Hepatic stellate cell (primary cell): ENCODE measurements at regions not wholly inside any gene's neighbourhood (a gene's known extent, or its start where the extent isn't known, plus 50 kb on each side); places are given as distances from the start of the nearest gene placed in this dataset.
"Not testable (repeated sequence)": the region's sequence is repeated elsewhere in the genome, so short reads cannot be mapped to it uniquely, and the experiment has no call there.

ENCODE experiments used
- DNase-seq: peaks from one replicate; pipeline ENCODE4 v3.0.0; 2011; ENCODE audit warnings: low spot score

DNA sequence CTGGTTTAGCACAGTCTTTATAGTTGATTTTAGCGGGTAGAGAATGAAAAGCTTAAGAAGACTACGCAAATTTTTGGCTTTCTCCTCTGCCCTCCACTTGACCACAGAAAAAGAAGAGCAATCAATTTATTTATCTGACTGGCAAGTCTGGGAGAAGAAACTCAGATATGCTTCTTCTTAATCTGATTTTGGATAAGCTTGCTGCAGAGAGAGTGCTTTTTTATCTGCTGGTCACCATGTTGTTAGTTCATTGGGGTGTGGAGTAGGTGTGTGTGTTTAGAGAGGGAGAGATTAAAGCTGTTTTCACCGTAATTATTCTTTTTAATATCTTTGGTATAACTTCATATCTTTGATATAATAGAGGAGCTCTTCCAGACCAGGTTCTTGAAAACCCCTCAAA is 471.4 kb upstream of the SLC10A2 start:
- no peak for DNase-seq

DNA sequence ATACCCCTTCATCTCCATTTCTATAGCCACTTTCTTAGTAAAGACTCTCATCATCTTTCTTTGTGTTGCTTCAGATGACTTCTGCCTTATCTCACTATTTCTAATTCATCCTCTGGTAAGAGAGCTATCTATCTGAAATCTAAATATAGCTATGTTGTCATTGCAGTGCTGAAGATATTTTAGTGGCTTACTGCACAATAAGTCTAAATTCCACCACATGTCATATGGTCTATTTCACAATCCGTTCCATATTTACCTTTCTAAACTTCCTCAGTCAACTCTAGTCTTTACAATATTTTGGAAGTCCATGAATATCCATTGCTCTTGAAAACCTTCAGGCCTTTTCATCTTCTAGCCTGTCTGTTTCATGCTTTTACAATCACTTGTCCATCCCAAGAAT is 465.1 kb upstream of the SLC10A2 start:
- DNase-seq, result no peak

DNA sequence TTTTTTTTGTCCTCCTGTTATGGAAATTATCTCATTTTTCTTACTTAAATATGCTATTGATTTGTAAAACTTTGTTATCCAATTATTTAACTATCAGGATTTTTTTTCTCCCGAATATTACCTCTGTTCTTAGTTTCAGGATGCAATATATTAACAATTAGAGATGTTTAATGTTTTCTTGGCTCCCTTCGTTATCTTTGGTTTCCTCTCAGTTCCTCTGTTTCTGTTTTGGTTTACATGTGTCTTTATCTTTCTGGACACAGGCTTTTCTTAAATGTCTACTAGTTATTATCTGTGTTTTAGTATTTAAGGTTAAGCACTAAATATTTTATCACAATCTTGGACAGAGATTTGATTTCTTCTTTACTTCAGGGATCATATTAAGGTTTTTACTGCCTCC is 462.2 kb upstream of the SLC10A2 start:
- no peak for DNase-seq

DNA sequence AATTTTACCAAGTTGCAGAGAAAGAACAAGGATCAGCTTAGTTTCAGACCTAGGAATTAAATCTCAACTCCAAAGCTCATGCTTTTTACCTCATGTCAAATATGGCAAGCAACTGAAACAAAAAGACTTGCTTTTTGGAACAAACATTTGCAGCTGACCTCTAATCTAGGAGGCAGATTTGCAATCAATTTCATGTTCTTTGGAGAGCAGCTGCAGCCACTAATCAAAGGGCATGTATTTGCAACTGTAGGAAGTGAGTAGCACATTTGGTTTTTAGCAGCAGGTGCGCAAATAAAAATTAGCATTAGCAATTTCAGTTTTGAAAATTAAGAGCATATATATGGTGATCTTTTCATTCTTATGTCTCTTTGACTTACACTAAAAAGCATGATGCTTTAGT is 459.3 kb upstream of the SLC10A2 start:
- no peak for DNase-seq

DNA sequence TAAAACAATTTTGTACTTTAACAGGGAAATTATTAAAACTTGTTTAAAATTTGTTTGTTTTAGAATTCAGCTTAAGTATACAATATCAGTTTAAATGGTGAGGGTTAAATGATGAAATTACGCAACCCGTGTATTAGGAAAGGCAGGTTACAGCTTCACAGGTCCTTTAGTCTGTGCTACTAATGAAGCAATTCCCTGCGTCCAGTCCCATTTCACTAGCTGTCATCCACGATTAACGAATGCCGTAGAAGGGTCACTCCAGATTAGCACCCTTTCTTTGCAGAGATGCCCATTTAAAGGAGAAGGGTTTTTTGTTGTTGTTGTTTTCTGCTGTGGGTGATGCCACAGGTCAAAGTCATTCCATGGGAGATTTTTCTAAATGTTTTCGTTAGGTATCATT is 457.6 kb upstream of the SLC10A2 start:
- no peak for DNase-seq

DNA sequence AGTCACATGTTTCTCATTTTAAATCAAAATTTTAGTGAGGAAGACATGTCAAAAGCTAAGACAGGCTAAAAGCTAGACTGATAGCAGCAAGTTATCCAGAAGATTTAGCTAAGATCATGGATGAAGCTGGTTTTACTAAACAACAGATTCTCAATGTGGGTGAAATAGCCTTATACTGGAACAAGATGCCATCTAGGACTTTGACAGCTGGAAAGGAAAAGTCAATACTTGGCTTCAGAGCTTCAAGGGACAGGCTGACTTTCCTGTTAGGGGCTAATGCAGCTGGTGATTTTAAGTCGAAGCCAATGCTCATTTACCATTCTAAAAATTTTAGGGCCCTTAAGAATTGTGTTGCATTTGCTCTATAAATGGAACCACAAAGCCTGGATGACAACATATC is 455.3 kb upstream of the SLC10A2 start:
- no peak for DNase-seq

DNA sequence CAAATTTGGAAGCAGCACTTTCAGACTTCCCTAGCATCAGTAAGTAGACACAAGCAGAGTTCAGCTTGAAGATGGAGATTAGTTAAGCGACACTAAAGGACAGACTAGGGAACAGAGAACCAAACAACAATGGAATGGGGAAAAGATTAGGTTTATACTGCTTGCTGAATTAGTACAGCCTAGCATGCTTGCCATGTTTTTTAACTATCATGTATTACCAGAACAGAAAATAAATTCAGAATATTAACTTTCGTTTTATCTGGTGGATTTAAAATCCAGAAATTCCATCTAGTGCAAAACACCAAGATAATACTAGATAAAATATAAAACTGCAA is 451.5 kb upstream of the SLC10A2 start:
- DNase-seq, result no peak

DNA sequence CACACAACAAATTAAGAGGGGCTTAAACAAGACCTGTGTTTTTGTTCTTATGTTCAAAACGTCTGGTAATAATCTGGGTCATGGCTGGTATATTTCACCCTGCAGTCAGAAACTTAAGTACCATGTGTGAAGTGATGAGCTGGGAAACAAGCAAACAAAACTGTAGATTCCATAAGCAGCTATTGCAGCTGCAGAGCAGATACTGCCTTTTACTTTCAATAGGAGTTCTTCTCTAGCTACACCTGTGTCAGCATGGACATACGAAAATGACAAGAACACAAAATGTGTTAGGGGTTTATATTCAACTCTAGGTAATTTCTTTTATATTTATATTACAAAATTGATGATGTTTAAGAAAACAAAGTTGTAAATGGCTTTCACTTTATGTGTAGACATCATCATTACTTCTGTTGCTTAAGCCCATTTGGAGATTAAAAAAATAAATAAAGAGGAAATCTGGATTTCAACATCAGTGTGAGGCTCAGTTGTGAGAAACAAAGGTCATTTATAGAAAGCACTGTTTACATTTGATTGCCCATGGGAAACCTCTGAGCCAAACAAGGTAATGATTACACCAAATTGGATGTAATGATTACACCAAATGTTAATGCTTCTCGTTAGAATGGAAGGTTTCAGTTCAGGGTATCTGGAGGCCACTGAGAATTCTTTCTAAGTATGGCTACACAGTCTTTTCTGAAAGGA is 451.0 kb upstream of the SLC10A2 start:
- no peak for DNase-seq

DNA sequence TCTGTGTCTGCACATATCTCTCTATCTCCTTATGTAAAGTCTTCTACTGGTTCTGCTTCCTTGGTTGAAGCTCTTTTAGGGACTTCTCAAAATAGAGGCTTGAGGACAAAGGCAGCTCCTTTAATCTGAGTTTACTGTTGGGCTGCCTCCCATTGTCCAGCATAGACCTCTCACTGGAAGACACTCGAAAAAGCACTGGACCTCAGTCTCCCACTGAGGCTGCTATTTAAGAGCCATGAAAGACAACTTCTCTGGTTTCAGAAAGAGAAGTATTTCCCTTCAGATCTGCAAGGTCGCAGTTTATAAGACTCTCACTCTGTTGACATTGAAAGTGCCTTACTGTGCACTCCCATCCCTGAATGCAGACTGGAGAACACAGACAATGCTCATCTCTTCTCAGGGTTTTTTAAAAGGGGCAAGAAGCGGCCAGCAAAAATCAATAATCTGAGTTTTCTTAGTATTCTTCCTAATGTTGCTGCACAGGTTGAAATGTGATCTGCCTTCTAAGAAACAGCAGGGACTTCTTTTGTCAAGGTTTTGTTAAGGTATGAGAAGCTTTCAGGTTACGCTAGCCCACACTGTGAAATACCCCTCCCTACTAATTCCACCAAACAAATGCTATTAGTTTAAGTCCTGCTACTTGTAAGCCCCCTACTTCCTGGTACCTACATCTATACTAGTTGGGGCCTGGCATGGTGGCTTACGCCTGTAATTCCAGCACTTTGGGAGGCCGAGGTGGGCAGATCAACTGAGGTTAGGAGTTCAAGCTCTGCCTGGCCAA is 450.0 kb upstream of the SLC10A2 start:
- DNase-seq, result no peak

DNA sequence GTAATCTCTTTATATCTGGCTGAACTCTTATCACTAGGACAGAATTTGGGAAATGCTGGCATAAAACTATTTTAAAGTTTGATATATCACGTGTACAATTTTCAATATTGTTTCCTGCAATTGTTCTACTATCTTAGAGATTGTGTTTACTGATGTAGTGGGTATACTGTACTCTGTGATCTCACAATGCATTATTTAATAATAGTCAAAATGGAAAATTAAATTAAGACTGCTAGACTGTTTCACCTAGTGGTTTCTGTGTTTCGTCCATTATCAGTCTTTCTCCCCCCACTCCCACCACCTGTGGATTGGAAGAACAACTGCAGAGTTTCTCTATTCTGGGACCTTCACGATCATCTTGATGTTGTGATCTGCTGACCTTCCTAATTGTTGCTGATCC is 449.2 kb upstream of the SLC10A2 start:
- DNase-seq, result no peak

DNA sequence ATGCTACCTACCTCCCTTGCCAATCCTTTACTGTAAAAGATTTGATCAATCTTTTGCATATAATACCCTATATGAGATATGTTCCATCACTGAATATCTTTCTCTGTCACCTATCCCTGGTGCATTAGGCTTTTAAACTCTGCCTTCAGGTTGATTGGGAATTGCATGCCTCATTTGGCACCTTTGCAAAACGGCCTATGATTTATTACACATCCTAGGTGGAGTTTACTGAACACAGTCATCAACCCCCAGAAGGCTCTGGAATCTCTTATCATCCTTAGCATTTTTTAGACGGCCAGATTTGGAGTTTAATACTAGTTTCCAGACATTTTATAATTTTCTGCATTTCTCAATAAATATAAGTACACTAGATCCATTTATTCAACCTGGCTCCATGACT is 448.4 kb upstream of the SLC10A2 start:
- no peak for DNase-seq

DNA sequence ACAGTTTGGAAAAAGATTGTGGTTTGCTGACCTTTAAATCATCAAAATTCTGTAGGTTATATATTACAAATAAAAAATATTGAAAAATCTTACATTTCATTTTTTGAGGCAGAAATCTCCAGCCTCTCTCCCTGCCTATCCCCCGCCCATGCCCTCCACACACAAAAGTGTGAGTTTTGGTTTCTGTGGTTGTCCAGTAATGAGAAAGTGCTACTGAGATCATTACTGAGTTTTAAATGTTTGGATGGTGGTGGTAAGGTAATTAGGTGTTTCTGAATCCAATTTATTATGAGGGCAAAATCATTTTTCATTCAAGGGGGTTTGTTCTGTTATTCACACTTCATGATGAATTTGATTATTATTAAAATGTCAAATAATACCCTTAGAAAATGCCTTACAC is 448.0 kb upstream of the SLC10A2 start:
- no peak for DNase-seq

DNA sequence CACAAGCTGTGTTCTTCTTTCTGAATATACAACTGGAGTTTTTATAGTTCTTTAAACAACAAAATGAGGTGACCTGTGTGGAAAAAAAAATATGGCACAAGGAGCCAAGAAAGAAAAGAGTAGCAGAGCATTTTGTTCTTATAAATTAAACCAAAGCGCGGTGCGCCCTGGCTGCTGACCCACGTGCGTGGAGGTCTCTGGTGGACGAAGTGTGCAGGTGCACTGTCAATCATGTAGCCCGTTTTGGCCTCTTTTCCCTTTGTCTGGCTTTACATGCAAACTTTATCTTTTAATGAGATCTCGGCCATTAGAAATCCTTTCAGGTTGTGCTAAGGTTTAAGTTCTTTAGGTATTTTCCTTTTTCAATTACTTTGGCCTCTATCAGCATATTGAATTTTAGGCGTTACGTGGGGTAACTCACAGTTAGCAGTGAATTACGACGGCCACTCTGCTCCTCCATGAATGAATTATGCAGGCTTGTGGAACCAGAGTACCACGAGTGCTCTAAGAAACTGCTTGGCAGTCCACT is 443.9 kb upstream of the SLC10A2 start:
- no peak for DNase-seq

DNA sequence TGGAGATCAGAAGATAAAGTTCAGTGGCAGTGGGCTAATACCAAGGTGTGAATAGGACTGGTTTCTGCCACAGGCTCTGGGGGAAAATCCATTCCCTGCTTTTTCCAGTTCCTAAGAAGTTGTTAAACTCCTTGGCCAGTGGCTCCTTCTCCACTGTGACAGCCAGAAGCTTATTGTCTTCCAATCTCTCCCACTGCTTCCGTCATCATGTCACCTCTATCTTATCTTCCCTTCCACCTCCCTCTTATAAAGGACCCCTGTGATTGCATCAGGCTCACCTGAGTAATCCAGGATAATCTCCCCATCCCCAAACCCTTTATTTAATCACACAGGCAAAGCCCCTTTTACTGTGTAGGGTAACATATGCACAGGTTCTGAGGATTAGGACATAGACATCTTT is 431.2 kb upstream of the SLC10A2 start:
- DNase-seq, result no peak

DNA sequence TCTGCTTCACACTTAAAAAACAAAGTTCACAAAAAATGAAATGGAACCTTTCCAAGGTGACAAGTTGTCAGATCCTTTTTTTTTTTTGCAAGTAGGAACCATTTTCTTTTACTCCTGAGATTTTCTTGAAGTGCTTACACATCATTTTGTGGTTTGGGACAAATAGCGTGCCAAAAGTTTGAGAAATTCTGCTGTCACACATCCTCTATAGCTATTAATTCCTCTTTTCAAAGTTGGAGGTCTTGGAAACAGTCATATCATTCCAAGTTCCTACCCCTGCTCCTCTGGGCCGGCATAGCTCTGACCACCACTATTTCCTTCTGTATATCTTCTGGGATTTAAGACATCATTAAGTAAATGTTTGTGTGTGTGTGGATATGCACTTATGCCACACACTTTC is 421.6 kb upstream of the SLC10A2 start:
- no peak for DNase-seq

DNA sequence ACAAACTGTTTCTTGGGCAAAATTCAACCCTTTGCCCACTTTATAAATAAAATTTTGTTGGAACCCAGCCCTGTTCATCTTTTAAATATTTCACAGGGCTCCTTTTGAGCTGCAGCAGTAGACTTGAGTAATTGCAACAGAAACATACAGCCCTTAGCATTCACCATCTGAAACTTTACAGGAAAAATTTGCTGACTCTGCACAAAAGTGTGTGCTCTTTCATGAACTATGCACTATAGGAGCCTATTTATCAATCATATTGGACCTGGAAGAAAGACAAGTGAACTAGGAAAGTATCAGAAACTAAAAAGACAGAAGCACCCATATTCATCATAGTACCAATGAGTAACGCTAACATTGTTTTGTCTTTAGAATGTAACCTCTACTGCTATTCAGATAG is 406.9 kb upstream of the SLC10A2 start:
- no peak for DNase-seq

DNA sequence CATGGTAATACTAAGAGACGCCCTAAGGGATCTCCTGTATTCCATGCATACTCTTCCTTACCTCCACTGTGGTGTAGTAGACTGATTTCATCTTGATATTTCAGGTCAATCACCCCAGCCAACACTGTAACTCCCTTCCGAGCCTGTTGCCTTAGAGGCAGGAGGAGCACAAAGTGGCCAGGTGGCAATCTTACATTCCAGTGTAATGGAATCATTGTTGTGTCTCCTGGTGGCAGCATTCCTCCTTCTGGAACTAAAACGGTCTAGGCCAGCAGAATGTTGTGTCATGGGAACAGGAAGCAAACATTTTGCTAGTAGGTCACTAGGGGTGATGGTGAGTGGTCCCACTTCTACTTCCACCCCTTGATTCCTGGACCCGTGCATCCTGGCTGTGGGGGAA is 405.7 kb upstream of the SLC10A2 start:
- no peak for DNase-seq

DNA sequence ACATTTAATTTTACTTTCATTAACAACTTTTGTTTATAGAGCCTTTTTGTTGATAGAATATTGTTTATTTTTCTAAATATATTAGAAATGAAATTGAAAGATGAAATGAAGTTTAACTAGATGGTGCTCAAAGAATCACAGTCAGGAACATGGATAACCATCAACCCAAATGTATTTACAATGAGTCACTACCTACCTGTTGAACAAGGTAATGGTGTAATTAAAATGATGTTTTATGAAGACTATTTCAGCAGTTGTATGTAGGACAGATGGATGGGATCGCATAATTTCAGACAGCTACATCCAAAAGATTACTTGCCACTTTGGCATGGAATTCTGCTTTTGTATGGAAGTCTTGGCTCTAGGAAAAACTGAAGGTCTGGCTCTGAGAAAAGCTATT is 403.6 kb upstream of the SLC10A2 start:
- DNase-seq, result no peak

DNA sequence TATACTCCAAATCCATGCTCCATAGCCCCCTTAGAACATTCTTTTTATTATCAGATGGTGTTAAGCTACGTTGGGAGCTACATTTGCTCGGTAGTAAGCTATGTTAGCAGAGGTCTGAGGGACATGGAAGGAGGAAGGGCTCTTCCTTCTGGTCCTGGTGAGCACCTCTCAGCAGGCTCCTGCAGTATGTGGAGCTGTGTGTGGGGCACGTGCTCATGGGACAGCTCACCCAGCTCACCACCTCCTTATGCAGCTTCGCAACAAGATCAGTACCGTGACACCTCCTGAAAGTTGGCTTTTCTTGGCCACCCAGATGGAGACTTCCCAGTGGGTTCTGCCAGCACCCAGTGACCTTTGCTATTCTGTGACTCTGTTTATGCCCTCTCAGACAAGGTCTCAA is 400.5 kb upstream of the SLC10A2 start:
- DNase-seq, result no peak

DNA sequence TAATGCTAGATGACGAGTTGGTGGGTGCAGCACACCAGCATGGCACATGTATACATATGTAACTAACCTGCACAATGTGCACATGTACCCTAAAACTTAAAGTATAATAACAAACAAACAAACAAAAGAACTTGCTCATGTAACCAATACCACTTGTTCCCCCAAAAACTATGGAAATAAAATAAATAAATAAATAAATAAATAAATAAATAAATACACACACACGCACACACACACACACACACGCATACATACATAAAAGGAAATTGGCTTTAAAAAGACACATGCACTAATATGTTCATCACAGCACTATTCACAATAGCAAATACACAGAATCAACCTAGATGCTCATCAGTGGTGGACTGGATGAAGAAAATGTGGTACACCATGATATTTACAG is 394.0 kb upstream of the SLC10A2 start:
- not testable (repeated sequence) for DNase-seq

DNA sequence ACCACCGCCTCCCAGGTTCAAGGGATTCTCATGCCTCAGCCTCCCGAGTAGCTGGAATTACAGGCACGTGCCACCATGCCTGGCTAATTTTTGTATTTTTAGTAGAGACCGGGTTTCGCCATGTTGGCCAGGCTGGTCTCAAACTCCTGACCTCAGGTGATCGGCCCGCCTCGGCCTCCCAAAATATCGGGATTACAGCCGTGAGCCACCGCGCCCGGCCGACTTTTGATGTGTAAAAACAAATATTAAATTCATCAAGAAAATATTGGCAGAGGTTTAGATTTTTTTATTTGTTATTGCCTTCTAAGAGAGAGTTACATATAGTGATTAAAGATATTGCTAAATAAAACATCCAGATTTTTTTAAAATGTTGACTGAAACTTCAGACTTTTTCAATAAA is 390.8 kb upstream of the SLC10A2 start:
- DNase-seq, result not testable (repeated sequence)

DNA sequence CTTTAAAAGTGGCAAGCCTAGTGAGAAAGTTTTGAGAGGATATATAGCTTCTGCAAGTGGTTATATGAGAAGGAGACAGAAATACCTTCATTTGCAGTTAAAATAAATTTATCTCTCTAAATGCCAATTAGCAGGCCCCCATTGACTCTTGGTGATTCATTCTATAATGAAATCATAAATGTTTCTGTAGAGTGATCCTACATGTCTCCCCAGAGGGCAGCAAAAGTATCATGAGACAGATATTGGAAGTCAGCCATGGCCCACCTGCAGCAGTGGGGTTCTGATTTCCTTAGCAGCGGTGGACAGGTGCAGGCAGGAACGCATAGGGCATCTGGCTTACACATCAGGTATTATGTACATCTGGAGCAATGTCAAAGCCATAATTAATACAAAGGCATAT is 385.4 kb upstream of the SLC10A2 start:
- DNase-seq, result no peak

DNA sequence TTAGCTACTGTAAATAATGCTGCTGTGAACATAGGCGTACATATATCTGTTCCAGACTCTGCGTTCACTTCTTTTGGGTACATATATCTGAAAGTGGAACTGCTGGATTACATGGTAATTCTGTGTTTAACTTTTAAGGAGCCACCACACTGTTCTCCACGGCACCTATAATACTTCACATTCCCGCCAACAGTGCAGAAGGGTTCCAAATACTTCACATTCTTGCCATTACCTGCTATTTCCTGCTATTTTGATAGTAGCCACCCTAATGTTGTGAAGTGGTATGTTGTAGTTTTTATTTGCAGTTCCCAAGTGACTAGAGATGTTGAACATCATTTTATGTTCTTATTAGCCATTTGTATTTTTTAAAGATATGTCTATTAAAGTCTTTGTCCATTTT is 377.4 kb upstream of the SLC10A2 start:
- no peak for DNase-seq

DNA sequence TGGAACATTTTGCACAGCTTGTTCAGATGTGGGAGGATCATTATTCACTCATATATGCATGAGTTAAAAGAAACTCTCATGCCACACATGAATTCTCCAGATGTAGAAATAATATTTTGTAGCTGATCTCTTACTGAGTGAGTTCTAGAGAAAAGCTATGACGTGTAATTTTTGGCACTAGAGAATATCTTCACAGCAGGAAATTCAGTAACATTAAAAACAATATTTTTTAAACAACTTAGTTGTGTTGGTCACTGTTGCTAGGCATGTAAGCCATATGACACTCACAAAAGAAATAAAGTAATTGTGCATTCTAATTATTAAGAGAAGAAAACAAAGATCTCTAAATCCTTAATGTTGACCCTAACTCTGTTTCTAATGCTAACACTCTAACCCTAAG is 371.4 kb upstream of the SLC10A2 start:
- no peak for DNase-seq
